Brain microvascular endothelial cell (primary cell): ENCODE measurements at regions not wholly inside any gene's neighbourhood (a gene's known extent, or its start where the extent isn't known, plus 50 kb on each side); places are given as distances from the start of the nearest gene placed in this dataset.

Experiments
- DNase-seq: peaks from one replicate; pipeline ENCODE4 v3.0.0-alpha.2; 2020
- H3K27ac ChIP-seq: fragments of 250-450 bp; sonication (Bioruptor Pico); 2 replicates; pipeline ENCODE4 v1.5.1; 2020; ENCODE audit warnings: mild to moderate bottlenecking, moderate library complexity
- H3K27me3 ChIP-seq: fragments of 250-450 bp; sonication (Bioruptor Pico); replicated peaks from 2 replicates; pipeline ENCODE4 v1.5.1; 2020; ENCODE audit warnings: mild to moderate bottlenecking
- H3K36me3 ChIP-seq: fragments of 250-450 bp; sonication (Bioruptor Pico); replicated peaks from 2 replicates; pipeline ENCODE4 v1.5.1; 2020; ENCODE audit warnings: mild to moderate bottlenecking
- H3K4me3 ChIP-seq: 2 replicates; pipeline ENCODE4 v1.5.1; 2011; ENCODE audit warnings: low read depth, mild to moderate bottlenecking, control low read depth, low read length, moderate library complexity
- CTCF ChIP-seq: IDR thresholded peaks from 2 replicates; pipeline ENCODE4 v1.5.1; 2011; ENCODE audit warnings: low read depth, mild to moderate bottlenecking, moderate library complexity, low read length, control low read depth, inconsistent platforms; ENCODE audit errors: missing control alignments
- in situ Hi-C: cut with HindIII; loops from 2 replicates; pipeline ENCODE4 v1.10.0; 2017; ENCODE audit warnings: low sequenced_read_pairs, low pct_ligation_motif_present

DNA sequence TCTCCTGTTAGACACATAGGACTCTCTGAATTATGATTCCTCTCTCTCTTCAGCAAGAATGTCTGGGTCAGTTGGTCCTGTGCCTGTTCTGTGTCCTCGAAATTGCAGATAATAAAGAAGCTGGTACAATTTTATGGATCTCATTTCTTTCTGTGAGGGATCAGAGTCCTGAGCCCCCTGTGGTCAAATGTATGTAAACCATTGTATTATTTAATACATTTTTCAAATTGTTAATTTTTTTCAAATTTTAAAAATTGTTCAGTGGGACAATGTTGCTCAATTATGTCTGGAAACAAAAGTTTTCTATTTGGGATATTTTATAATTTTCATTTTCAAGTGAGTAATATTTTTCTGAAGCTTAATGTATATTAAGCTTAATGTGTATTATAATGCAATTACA is 513.5 kb downstream of the CCER1 start:
- H3K27me3 ChIP-seq: no peaks in the 10 kb centered on the region
- TF ChIP-seq CTCF: no peak
- H3K27ac ChIP-seq: no peak overlapping the region
- no peak for DNase-seq
- H3K36me3 ChIP-seq: no peaks in the 10 kb centered on the region
- no peak overlapping the region for H3K4me3 ChIP-seq
- in situ Hi-C loops: no loop called here

- no peak overlapping the region for H3K4me3 ChIP-seq
- no peak for TF ChIP-seq CTCF
- no peak overlapping the region for H3K27ac ChIP-seq
- H3K36me3 ChIP-seq: no peaks in the 10 kb centered on the region
- DNase-seq: no peak
- H3K27me3 ChIP-seq: no peaks in the 10 kb centered on the region
- in situ Hi-C loops: no loop called here
Measured at GRCh38 chr12:90428881-90429280, 526.1 kb downstream of the CCER1 start.

DNA sequence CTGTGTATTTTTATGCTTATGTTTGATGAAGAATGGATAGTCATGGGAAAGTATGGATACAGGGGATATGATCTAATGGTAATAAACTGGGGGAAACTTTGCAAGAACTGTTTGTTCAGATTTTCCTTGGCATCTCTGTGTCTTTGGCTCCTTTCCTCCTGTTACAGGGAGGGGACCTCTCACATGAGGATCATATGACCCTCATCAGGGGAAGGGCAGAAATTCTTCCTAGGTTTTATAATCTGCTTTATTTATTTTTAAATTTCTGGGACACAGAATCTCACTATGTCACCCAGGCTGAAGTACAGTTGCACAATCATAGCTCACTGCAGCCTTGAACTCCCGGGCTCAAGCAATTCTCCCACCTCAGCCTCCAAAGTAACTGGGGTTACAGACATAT is 526.5 kb downstream of the CCER1 start:
- Histone ChIP-seq H3K27me3 (no peaks in the 10 kb centered on the region), H3K36me3 (no peaks in the 10 kb centered on the region), H3K4me3 (no peak overlapping the region), H3K27ac (no peak overlapping the region)
- DNase-seq: no peak
- no peak for TF ChIP-seq CTCF
- in situ Hi-C loops: no loop called here

DNA sequence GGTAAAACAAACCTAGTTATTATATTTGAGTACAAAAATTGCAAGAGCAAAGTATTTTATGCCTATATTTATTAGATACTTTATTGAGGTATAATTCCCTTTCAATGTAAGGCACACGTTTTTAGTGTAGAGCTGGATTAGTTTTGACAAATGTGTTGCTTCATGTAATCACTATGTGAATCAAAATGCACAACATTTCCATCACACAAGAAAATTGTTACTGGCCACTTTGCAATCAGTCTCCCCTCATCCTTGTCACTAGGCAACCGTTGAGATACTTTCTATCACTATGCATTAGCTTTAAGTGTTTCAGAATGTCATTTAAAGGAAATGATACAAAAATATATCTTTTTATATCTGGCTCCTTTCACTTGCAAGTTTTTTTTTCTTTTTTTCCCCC is 531.0 kb downstream of the CCER1 start:
- DNase-seq: no peak
- Histone ChIP-seq H3K36me3 (no peaks in the 10 kb centered on the region), H3K27ac (no peak overlapping the region), H3K27me3 (no peaks in the 10 kb centered on the region), H3K4me3 (no peak overlapping the region)
- in situ Hi-C loops: no loop called here
- no peak for TF ChIP-seq CTCF

- H3K4me3 ChIP-seq: no peak overlapping the region
- DNase-seq: no peak
Measured at GRCh38 chr12:90410962-90411361, 544.0 kb downstream of the CCER1 start.

More at GRCh38 chr12:90410962-90411361, 544.0 kb downstream of the CCER1 start:
- Histone ChIP-seq H3K36me3 (no peaks in the 10 kb centered on the region), H3K27ac (no peak overlapping the region), H3K27me3 (no peaks in the 10 kb centered on the region)
- in situ Hi-C loops: no loop called here
- no peak for TF ChIP-seq CTCF
